Small intestine (tissue), 7 donors: ENCODE measurements at regions not wholly inside any gene's neighbourhood (a gene's known extent, or its start where the extent isn't known, plus 50 kb on each side); places are given as distances from the start of the nearest gene placed in this dataset.

Experiments used
- DNase-seq, 2 donors: peaks; one replicate each; pipeline versions ENCODE4 v3.0.0 to v3.0.0-alpha.2; 2013
- FAIRE-seq: peaks from 2 replicates; lab custom pipeline; 2012; peaks lifted over from hg19 to GRCh38; lab: Jason Lieb, UNC
- H3K27ac ChIP-seq, 3 donors: one replicate each; pipeline ENCODE4 v1.5.1; 2013; ENCODE audit warnings: low read length in 2 of 3, mild to moderate bottlenecking in 2 of 3, control low read depth in 1 of 3, inconsistent platforms in 1 of 3, low read depth in 1 of 3, moderate library complexity in 1 of 3
- H3K27me3 ChIP-seq, 3 donors: one replicate each; pipeline ENCODE4 v1.6.1; 2013; ENCODE audit warnings: low read length in 3 of 3, inconsistent platforms in 1 of 3; ENCODE audit not compliant: control insufficient read depth in 3 of 3, insufficient read depth in 3 of 3
- H3K36me3 ChIP-seq, 3 donors: one replicate each; pipeline ENCODE4 v1.6.1; 2013; ENCODE audit warnings: low read length in 3 of 3, inconsistent platforms in 1 of 3, low read depth in 1 of 3, mild to moderate bottlenecking in 1 of 3, moderate library complexity in 1 of 3; ENCODE audit not compliant: control insufficient read depth in 3 of 3, insufficient read depth in 2 of 3
- H3K4me1 ChIP-seq, 3 donors: one replicate each; pipeline ENCODE4 v1.6.1; 2013; ENCODE audit warnings: low read length in 2 of 3, inconsistent platforms in 1 of 3, low read depth in 1 of 3, mild to moderate bottlenecking in 1 of 3, moderate library complexity in 1 of 3; ENCODE audit not compliant: control insufficient read depth in 3 of 3, insufficient read depth in 2 of 3
- H3K4me3 ChIP-seq, 3 donors: one replicate each; pipeline ENCODE4 v1.5.1; 2013; ENCODE audit warnings: low read length in 3 of 3, control low read depth in 1 of 3, inconsistent platforms in 1 of 3, low read depth in 1 of 3, mild to moderate bottlenecking in 1 of 3, moderate library complexity in 1 of 3
- H3K9me3 ChIP-seq, 2 donors: one replicate each; pipeline ENCODE4 v1.6.1; 2013; ENCODE audit warnings: low read depth in 1 of 2, low read length in 1 of 2; ENCODE audit not compliant: control insufficient read depth in 2 of 2, insufficient read depth in 1 of 2
- WGBS, 3 donors: extraction: QIAGEN DNeasy Blood & Tissue Kit; methylation state at CpG; one replicate each; pipeline ENCODE4 v1.1.7; 2013; 5-methylcytosine and 5-hydroxymethylcytosine counted together
- donor health status: healthy with polysubstance abuse.
- donor health status: control.
- donor health status: control.
- donor health status: Bipolar disorder and iron deficiency.
- donor health status: healthy.

DNA sequence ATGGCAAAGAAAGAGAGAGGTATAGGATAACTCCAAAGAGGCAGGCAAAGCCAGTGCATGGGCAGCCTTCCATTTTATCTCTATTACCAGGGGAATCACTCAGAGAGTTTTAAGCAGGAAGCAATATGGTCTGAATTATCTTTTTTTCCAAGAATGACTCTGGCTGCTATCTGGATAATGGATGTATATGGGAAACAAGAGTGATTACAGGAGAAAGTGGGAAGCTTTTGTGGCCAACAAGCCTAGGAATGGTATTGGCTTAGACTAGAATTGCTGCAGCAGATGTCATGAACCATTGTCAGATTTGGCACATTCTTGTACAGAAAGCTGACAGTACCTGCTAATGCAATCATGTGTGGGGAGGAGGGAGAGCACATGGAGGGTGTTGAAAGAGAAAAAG, 73.0 kb upstream of the BTBD3 start:
- no peaks in the 10 kb centered on the region for H3K4me1 ChIP-seq
- DNase-seq (no peak), FAIRE-seq (no peak)
- H3K36me3 ChIP-seq: no peaks in the 10 kb centered on the region
- H3K27me3 ChIP-seq: peaks cover 0 to 2% (median 0%) of the 10 kb centered on the region in 3 donors
- H3K27ac ChIP-seq: no peak overlapping the region
- no peaks in the 10 kb centered on the region for H3K9me3 ChIP-seq
- H3K4me3 ChIP-seq: no peak overlapping the region

DNA sequence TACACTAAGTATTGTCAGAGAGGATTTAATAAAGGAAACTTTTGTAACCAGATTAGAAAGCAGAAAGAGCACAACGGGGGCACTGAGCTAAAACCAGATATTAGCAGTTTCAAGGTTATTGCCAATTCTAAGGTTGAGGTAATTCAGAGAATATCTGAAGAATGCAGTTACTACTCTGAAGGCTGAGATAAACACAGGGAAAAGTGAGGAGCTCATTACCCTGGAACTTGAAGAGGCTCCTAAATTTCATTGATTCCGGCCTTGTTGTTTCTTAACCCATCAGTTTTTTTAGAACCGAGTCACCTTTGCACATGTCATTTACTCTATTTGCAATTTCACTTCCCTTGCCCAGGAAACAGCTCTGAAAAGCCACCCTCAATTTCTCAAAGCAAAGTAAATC, 72.4 kb upstream of the BTBD3 start:
- FAIRE-seq: no peak
- Histone ChIP-seq H3K4me3 (no peak overlapping the region), H3K36me3 (no peaks in the 10 kb centered on the region), H3K4me1 (no peaks in the 10 kb centered on the region), H3K9me3 (no peaks in the 10 kb centered on the region), H3K27ac (no peak overlapping the region), H3K27me3 (peaks cover 0 to 2% (median 0%) of the 10 kb centered on the region in 3 donors)
- 65 to 81% (median 71%) methylated on average over 3 of the region's 3 CpGs for WGBS, 3 donors
- DNase-seq: no peak

DNA sequence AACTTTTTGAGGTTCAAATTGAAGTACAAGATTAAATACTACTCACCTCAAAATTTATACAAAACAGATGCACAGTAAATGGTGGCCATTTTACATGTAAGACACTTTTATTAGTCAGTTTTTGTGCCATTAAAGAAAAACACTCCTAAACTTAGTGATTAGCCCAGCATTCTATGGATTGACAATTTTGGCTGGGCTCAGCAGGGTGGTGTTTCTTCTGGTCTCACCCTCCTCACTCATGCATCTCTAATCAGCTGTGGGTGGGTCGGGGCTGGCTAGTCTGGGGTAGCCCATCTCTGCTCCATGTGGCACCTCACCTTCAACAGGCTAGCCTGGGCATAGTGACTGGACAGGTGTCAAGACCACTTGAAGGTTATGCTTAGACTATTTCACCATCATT, 71.6 kb upstream of the BTBD3 start:
- Histone ChIP-seq H3K27ac (no peak overlapping the region), H3K9me3 (no peaks in the 10 kb centered on the region), H3K27me3 (peaks cover 0 to 2% (median 0%) of the 10 kb centered on the region in 3 donors), H3K36me3 (no peaks in the 10 kb centered on the region), H3K4me1 (no peaks in the 10 kb centered on the region), H3K4me3 (no peak overlapping the region)
- DNase-seq (no peak), FAIRE-seq (no peak)
- WGBS, 3 donors: 67 to 88% (median 79%) methylated on average over 1 of the region's 1 CpG

DNA sequence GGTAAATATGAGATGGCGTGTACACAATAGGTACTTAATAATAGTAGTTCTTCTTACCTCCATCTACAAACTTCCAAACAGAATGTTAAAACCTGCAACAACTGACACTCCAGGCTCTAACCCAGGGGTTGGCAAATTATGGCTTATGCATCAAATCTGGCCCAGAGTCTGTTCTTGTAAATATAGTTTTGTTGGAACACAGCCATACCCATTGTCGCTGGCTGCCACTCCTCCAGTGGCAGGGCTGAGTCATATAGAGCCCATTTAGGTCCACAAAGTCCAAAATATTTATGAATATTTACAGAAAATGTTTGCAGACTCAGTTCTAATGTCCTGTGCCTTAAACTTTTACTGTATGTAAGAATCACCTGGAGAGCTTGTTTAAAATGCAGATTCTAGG, 69.9 kb upstream of the BTBD3 start:
- no peak overlapping the region for H3K4me3 ChIP-seq
- no peaks in the 10 kb centered on the region for H3K4me1 ChIP-seq
- 43 to 78% (median 55%) methylated on average over 2 of the region's 2 CpGs for WGBS, 3 donors
- H3K27ac ChIP-seq: no peak overlapping the region
- peaks cover 0 to 2% (median 0%) of the 10 kb centered on the region in 3 donors for H3K27me3 ChIP-seq
- no peaks in the 10 kb centered on the region for H3K36me3 ChIP-seq
- H3K9me3 ChIP-seq: peaks cover 0 to 2% of the 10 kb centered on the region in 2 donors
- FAIRE-seq: no peak
- DNase-seq: no peak

DNA sequence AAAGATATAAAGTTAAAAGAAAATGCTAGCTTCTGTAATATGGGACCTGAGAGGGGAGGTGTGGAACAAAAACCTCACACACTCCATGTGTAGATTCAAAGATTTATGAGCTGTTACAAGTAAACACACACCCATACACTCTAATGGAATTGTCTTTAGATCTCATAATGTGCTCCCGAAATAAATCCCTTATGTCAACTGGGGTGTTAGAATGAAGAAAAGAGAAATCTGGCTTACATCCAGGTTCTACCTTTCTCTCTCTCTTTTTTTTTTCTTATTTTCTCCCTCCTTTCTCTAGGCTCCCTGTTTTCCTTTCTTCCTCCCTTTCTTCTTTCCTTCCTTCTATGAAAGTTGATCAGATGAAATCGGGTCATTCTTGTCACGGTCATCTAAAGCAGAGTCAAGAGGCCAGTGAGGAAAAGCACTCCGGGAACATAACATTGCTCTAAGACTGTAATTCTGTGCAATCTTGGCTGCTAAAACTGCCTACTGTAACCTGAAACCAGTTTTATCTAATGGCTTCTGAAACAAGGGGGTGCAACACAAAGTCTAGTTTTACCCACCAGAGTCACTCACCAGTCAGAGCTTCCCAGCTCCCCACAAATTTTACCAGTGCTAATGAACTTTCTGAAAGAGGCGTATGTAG, 68.3 kb upstream of the BTBD3 start:
- Histone ChIP-seq H3K9me3 (peaks cover 0 to 2% of the 10 kb centered on the region in 2 donors), H3K27me3 (peaks cover 0 to 2% (median 0%) of the 10 kb centered on the region in 3 donors), H3K4me1 (no peaks in the 10 kb centered on the region), H3K36me3 (no peaks in the 10 kb centered on the region), H3K4me3 (no peak overlapping the region), H3K27ac (no peak overlapping the region)
- 69 to 75% (median 70%) methylated on average over 5 of the region's 5 CpGs for WGBS, 3 donors
- no peak for DNase-seq
- FAIRE-seq: no peak

DNA sequence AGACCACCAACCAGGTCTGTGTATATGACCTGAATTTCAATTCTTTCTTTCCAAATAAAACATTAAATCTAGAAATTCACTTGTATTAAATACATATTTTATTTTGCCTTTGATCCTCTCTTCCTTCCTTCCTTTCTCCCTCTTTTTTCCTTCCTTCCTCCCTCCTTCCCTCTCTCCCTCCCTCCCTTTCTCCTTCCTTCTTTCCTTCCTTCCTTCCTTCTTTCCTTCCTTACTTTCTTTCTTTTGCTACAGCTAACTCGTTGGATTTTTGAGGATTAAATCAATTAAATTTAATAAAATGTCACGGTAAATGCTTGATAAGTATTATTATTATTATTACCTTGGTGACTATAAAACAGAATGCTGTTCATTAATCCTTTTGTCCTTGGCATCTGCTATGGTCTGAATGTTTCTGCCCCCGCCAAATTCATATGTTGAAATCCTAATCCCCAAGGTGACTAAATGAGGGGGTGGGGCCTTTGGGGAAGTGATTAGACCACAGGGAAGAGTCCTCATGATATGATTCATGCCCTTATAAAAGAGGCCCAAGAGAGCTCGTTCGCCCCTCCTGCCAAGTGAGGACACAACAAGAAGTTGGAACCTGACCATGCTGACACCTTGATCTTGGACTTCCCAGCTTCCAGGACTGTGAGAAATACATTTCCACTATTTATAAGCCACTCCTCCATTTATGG, 67.6 kb upstream of the BTBD3 start:
- FAIRE-seq (no peak), DNase-seq (no peak)
- Histone ChIP-seq H3K4me1 (no peaks in the 10 kb centered on the region), H3K36me3 (no peaks in the 10 kb centered on the region), H3K27me3 (peaks cover 0 to 2% (median 0%) of the 10 kb centered on the region in 3 donors), H3K27ac (no peak overlapping the region), H3K4me3 (no peak overlapping the region), H3K9me3 (peaks cover 0 to 2% of the 10 kb centered on the region in 2 donors)
- WGBS, 3 donors: 69 to 82% (median 70%) methylated on average over 5 of the region's 5 CpGs

DNA sequence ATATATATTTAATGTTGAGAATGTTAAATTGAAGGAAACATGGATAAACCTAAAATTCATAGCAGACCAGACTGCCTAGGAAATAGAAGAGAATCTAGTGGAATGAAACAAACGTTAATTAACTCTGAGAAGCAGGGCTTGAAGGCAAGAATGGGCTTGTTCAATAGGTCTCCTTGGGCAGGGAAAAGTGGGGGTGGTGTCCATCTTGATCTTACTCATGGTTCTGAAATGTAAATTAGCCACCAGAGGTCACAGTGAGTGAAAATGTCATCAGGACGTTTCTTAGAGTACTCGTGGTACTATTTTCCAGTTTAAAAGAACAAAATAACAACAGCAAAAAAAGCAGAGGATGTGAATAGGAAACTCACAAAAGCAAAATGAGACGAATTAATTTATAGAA, 66.8 kb upstream of the BTBD3 start:
- FAIRE-seq (no peak), DNase-seq (no peak)
- Histone ChIP-seq H3K9me3 (peaks cover 0 to 2% of the 10 kb centered on the region in 2 donors), H3K4me1 (no peaks in the 10 kb centered on the region), H3K27ac (no peak overlapping the region), H3K4me3 (no peak overlapping the region), H3K36me3 (no peaks in the 10 kb centered on the region), H3K27me3 (peaks cover 0 to 2% (median 0%) of the 10 kb centered on the region in 3 donors)
- 33 to 45% (median 38%) methylated on average over 4 of the region's 4 CpGs for WGBS, 3 donors

DNA sequence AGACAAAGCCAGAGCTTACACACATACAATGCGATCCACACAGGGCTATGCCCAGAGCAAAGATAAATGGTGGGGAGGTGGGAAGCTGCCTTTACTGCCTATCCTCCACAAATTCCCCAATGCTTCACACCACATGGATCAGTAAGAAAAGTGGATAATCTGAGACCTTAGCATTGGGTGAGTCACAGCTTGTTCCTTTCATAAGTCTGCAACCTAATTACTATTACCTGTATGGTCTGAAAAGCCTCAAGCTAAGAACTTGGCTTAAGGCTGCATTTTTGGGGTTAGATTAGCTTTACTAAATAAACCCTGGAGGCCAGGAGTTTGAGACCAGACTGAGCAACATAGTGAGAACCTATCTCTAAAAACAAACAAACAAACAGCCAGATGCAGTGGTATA, 66.0 kb upstream of the BTBD3 start:
- Histone ChIP-seq H3K9me3 (peaks cover 0 to 2% of the 10 kb centered on the region in 2 donors), H3K27ac (no peak overlapping the region), H3K4me3 (no peak overlapping the region), H3K36me3 (no peaks in the 10 kb centered on the region), H3K27me3 (peaks cover 0 to 2% (median 0%) of the 10 kb centered on the region in 3 donors), H3K4me1 (no peaks in the 10 kb centered on the region)
- 74 to 95% (median 93%) methylated on average over 1 of the region's 1 CpG for WGBS, 3 donors
- FAIRE-seq (no peak), DNase-seq (no peak)
